ENCODE measurements at regions not wholly inside any gene's neighbourhood (a gene's known extent, or its start where the extent isn't known, plus 50 kb on each side); places are given as distances from the start of the nearest gene placed in this dataset.
"Not testable (repeated sequence)": the region's sequence is repeated elsewhere in the genome, so short reads cannot be mapped to it uniquely, and the experiment has no call there.

- H3K4me1 Mint-ChIP-seq (ENCODE audit: low read depth) = no peaks in the 10 kb centered on the region
- peaks cover 3% of the 10 kb centered on the region for H3K27me3 Mint-ChIP-seq
- intact Hi-C loops (cut with micrococcal nuclease) = no loop called here
- no peak for DNase-seq
- CTCF ChIA-PET = no interaction called here
- H3K27ac Mint-ChIP-seq = no peak overlapping the region
- no peaks in the 10 kb centered on the region for H3K36me3 Mint-ChIP-seq
- H3K4me3 Mint-ChIP-seq = no peak overlapping the region
- POLR2A ChIA-PET = no interaction called here
- peaks cover 20% of the 10 kb centered on the region for H3K9me3 Mint-ChIP-seq
Measured at GRCh38 chr5:10018201-10019069, 231.3 kb downstream of the ATPSCKMT start.

- ChIA-PET CTCF (no interaction called here), POLR2A (no interaction called here)
- H3K9me3 Mint-ChIP-seq = peaks cover 22% of the 10 kb centered on the region
- no peak for DNase-seq
- no peak overlapping the region for H3K27ac Mint-ChIP-seq
- no peaks in the 10 kb centered on the region for H3K36me3 Mint-ChIP-seq
- no peak overlapping the region for H3K4me3 Mint-ChIP-seq
- H3K4me1 Mint-ChIP-seq (ENCODE audit: low read depth) = no peaks in the 10 kb centered on the region
- H3K27me3 Mint-ChIP-seq = peaks cover 3% of the 10 kb centered on the region
- intact Hi-C loops (cut with micrococcal nuclease) = no loop called here
Measured at GRCh38 chr5:10017786-10018185, 231.9 kb downstream of the ATPSCKMT start.

DNA sequence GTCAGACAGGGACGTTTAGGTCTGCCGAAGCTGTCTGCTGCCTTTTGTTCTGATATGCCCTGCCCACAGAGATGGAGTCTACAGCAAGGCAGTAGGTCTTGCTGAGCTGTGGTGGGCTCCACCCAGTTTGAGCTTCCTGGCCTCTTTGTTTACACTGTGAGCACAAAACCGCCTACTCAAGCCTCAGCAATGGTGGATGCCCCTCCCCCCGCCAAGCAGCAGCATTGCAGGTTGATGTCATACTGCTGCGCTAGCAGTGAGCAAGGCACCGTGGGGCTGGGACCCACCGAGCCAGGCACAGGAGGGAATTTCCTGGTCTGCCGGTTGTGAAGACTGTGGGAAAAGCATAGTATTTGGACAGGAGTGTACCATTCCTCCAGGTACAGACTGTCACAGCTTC is 233.1 kb downstream of the ATPSCKMT start:
- H3K4me1 Mint-ChIP-seq (ENCODE audit: low read depth); H3K27ac Mint-ChIP-seq; H3K27me3 Mint-ChIP-seq; H3K4me3 Mint-ChIP-seq; DNase-seq; CTCF ChIA-PET; H3K36me3 Mint-ChIP-seq; intact Hi-C loops (cut with micrococcal nuclease); POLR2A ChIA-PET: not testable (repeated sequence)
- peaks cover 24% of the 10 kb centered on the region for H3K9me3 Mint-ChIP-seq

DNA sequence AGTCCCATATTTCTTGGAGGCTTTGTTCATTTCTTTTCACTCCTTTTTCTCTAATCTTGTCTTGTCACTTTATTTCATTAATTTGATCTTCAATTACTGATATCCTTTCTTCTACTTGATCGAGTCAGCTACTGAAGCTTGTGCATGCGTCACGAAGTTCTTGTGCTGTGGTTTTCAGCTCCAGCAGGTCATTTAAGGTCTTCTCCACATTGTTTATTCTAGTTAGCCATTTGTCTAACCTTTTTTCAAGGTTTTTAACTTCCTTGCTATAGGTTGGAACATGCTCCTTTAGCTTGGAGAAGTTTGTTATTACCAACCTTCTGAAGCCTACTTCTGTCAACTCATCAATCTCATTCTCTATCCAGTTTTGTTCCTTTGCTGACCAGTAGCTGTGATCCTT is 234.0 kb downstream of the ATPSCKMT start:
- H3K4me1 Mint-ChIP-seq (ENCODE audit: low read depth); DNase-seq; H3K27me3 Mint-ChIP-seq; POLR2A ChIA-PET; H3K27ac Mint-ChIP-seq; H3K4me3 Mint-ChIP-seq; CTCF ChIA-PET; H3K36me3 Mint-ChIP-seq; intact Hi-C loops (cut with micrococcal nuclease): not testable (repeated sequence)
- H3K9me3 Mint-ChIP-seq = peaks cover 29% of the 10 kb centered on the region

DNA sequence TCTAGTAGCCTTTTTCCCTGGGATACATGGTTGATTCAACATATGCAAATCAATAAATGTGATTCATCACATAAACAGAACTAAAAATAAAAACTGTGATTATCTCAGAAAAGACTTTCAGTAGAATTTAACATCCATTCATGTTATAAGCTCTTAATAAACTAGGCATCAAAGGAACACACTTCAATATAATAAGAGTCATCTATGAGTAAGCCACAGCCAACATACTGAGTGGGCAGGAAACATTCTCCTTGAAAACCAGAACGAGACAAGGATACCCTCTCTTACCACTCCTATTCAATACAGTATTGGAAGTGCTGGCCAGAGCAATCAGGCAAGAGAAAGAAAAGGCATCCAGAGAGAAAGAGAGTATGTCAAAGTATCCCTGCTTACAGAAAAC is 239.9 kb downstream of the ATPSCKMT start:
- ChIA-PET CTCF (no interaction called here), POLR2A (no interaction called here)
- Mint-ChIP-seq H3K4me1 (ENCODE audit: low read depth) (no peaks in the 10 kb centered on the region), H3K27ac (no peak overlapping the region), H3K9me3 (peaks cover 31% of the 10 kb centered on the region), H3K36me3 (no peaks in the 10 kb centered on the region), H3K4me3 (no peak overlapping the region), H3K27me3 (no peaks in the 10 kb centered on the region)
- no peak for DNase-seq
- intact Hi-C loops (cut with micrococcal nuclease) = no loop called here

GRCh38 chr5:9987101-9987500 is 262.6 kb downstream of the ATPSCKMT start:
- intact Hi-C loops (cut with micrococcal nuclease) = no loop called here
- CTCF ChIA-PET = no interaction called here
- H3K4me3 Mint-ChIP-seq = no peak overlapping the region
- H3K4me1 Mint-ChIP-seq (ENCODE audit: low read depth) = no peaks in the 10 kb centered on the region
- POLR2A ChIA-PET = no interaction called here
- H3K36me3 Mint-ChIP-seq = no peaks in the 10 kb centered on the region
- no peaks in the 10 kb centered on the region for H3K27me3 Mint-ChIP-seq
- H3K27ac Mint-ChIP-seq = no peak overlapping the region
- peaks cover 10% of the 10 kb centered on the region for H3K9me3 Mint-ChIP-seq
- no peak for DNase-seq

DNA sequence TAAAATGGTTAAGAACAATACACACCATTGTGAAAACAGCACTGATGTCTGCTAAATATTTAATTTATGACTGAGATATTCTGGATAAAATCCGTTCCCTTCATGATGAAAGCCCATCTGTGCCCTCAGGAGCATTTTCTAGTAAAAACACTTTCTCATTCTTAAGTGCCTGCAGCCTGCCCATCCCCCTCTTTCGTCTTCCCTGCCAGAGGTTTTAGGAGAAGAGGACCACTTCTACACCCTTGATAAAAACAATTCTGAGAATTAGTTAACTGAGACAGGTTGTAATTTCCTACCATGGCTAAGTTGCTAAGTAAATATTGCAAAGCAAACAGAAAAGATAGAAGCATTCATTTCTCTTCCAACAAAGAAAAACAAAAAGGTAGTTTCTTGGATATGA is 272.6 kb downstream of the ATPSCKMT start:
- Mint-ChIP-seq H3K4me1 (ENCODE audit: low read depth) (no peaks in the 10 kb centered on the region), H3K4me3 (no peak overlapping the region), H3K27me3 (no peaks in the 10 kb centered on the region), H3K36me3 (no peaks in the 10 kb centered on the region), H3K9me3 (no peaks in the 10 kb centered on the region), H3K27ac (no peak overlapping the region)
- DNase-seq = no peak
- ChIA-PET POLR2A (no interaction called here), CTCF (no interaction called here)
- intact Hi-C loops (cut with micrococcal nuclease) = no loop called here

- CTCF ChIA-PET = no interaction called here
- no peak for DNase-seq
Measured at GRCh38 chr5:9976621-9977020, 273.1 kb downstream of the ATPSCKMT start.

GRCh38 chr5:9972059-9972458 is 277.6 kb downstream of the ATPSCKMT start:
- intact Hi-C loops (cut with micrococcal nuclease) = no loop called here
- Mint-ChIP-seq H3K27ac (no peak overlapping the region), H3K4me3 (no peak overlapping the region), H3K9me3 (peaks cover 16% of the 10 kb centered on the region), H3K36me3 (no peaks in the 10 kb centered on the region), H3K27me3 (no peaks in the 10 kb centered on the region), H3K4me1 (ENCODE audit: low read depth) (no peaks in the 10 kb centered on the region)
- ChIA-PET CTCF (no interaction called here), POLR2A (no interaction called here)
- no peak for DNase-seq

More at GRCh38 chr5:9976621-9977020, 273.1 kb downstream of the ATPSCKMT start:
- Mint-ChIP-seq H3K4me3 (no peak overlapping the region), H3K27me3 (no peaks in the 10 kb centered on the region), H3K4me1 (ENCODE audit: low read depth) (no peaks in the 10 kb centered on the region), H3K36me3 (no peaks in the 10 kb centered on the region), H3K9me3 (no peaks in the 10 kb centered on the region), H3K27ac (no peak overlapping the region)
- intact Hi-C loops (cut with micrococcal nuclease) = no loop called here
- POLR2A ChIA-PET = no interaction called here

DNA sequence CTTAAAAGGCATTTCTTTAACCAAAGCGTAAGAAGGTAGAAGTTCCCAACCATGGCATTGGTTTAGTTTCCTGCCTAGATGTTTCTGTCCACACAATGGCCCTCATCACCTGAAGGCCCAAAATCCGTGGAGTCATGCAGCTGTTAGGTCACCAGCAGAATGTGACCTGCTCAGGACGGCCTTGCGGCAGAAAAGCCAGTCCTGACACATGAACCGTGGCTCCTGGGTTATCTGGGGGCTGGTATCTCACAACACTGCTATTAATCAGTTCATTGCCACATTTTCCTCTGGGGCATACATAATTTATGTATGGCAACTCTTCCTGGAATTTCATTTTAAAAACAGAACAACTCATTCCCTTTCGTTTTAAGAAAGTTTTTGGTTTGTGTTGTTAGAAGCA is 278.4 kb downstream of the ATPSCKMT start:
- Mint-ChIP-seq H3K9me3 (peaks cover 16% of the 10 kb centered on the region), H3K27ac (no peak overlapping the region), H3K27me3 (no peaks in the 10 kb centered on the region), H3K4me1 (ENCODE audit: low read depth) (no peaks in the 10 kb centered on the region), H3K4me3 (no peak overlapping the region), H3K36me3 (no peaks in the 10 kb centered on the region)
- intact Hi-C loops (cut with micrococcal nuclease) = no loop called here
- ChIA-PET CTCF (no interaction called here), POLR2A (no interaction called here)
- DNase-seq = no peak

DNA sequence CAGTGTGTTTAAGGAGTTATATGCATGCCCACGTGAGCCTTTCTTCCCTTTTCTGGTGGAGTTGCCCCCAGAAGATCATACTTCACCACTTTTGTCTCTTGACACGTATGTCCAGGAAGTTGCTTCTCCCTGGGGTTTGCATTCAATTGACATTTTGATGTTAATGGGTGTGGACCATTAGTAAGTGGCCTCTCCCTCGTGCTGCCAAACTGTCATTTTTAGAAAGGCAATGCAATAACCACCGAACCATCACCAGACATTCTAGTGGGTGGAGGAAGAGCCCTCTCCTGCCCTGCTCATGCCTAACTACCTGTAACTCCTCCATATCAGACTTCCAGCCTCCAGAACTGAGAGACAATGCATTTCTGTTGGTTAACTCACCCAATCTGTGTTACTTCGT is 290.8 kb downstream of the ATPSCKMT start:
- Mint-ChIP-seq H3K27me3 (no peaks in the 10 kb centered on the region), H3K4me3 (no peak overlapping the region), H3K4me1 (ENCODE audit: low read depth) (no peaks in the 10 kb centered on the region), H3K27ac (no peak overlapping the region), H3K9me3 (no peaks in the 10 kb centered on the region), H3K36me3 (no peaks in the 10 kb centered on the region)
- POLR2A ChIA-PET = no interaction called here
- DNase-seq = no peak
- intact Hi-C loops (cut with micrococcal nuclease) = no loop called here
- CTCF ChIA-PET = no interaction called here

DNA sequence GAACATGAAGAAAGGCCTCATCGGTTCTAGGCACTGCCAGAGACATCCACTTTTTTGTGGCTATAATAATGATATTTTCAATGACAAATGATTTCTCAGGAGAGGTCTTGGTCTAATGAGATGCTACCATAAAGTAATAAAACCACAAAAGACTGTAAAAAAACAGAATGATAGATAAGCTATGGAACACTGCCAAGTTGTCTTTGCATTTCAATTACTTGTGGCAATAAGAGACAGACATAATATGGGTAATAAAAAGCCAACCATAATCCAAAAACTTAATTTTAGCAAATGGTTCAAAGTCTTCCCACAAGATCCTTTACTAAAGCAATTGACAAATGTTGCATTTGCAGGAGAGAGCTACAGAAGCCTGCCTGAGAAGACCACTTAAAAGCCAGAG is 292.5 kb downstream of the ATPSCKMT start:
- H3K9me3 Mint-ChIP-seq = no peaks in the 10 kb centered on the region
- ChIA-PET POLR2A (no interaction called here), CTCF (no interaction called here)
- H3K36me3 Mint-ChIP-seq = no peaks in the 10 kb centered on the region
- H3K4me1 Mint-ChIP-seq (ENCODE audit: low read depth) = no peaks in the 10 kb centered on the region
- no peak overlapping the region for H3K27ac Mint-ChIP-seq
- intact Hi-C loops (cut with micrococcal nuclease) = no loop called here
- no peak overlapping the region for H3K4me3 Mint-ChIP-seq
- no peak for DNase-seq
- no peaks in the 10 kb centered on the region for H3K27me3 Mint-ChIP-seq

- no peaks in the 10 kb centered on the region for H3K9me3 Mint-ChIP-seq
- no peaks in the 10 kb centered on the region for H3K4me1 Mint-ChIP-seq (ENCODE audit: low read depth)
- no peaks in the 10 kb centered on the region for H3K36me3 Mint-ChIP-seq
- CTCF ChIA-PET = no interaction called here
- no peak overlapping the region for H3K4me3 Mint-ChIP-seq
- intact Hi-C loops (cut with micrococcal nuclease) = no loop called here
- H3K27me3 Mint-ChIP-seq = no peaks in the 10 kb centered on the region
- H3K27ac Mint-ChIP-seq = no peak overlapping the region
- POLR2A ChIA-PET = no interaction called here
- no peak for DNase-seq
Measured at GRCh38 chr5:9956725-9957124, 293.0 kb downstream of the ATPSCKMT start.
